NCI-H446 (cell line): ENCODE measurements at regions not wholly inside any gene's neighbourhood (a gene's known extent, or its start where the extent isn't known, plus 50 kb on each side); places are given as distances from the start of the nearest gene placed in this dataset.

ENCODE experiments used
- DNase-seq, 2 experiments: peaks; one replicate each; lab custom pipeline; 2025; lab: John Stamatoyannopoulos, UW

DNA sequence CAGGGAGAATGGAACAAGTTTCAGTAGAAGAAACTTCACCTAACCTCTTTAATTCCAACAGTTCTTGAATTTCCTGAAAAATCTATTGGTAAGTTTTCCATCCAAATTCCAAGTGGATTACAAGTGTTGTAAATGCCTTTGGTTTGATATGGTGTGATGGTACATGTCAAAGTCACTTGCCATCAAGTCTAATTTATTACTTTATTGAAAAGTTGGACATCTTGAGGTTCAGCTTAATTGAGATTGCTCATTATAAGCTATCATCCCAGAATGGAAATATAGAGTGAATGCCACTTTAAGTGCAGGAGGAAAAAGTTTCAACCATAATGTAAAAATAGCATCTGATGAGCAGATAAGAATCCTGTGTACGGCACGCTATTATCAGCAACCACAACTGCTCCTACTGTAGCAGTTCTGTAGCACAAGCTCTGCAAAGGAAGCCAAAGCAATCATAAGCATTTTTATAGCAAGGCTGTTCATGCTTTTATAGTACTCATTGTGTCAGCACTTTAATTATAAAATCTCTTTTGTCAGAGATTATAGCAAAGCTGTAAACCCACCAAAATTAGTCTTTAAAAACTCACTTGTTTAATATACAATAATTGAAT, 991.8 kb upstream of the PHF14 start:
- no peak for DNase-seq

DNA sequence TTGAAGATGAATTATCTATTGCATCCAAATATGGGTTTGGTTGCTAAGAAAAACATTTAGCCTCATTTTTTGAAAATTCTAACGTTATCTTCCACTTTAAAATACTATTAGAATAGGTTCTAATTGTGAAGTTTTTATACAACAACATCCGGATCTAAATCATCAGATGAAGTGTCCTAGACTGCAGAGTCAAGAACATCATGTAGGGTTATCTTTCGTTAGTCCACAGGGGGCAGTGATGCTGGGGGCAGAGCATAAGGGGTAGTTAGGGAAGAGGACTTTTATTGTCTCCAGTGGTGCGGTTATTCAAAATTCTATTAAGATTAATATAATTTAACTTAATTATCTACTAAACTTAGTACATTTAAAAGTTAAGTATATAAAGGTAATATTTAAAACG, 990.6 kb upstream of the PHF14 start:
- DNase-seq: no peak

DNA sequence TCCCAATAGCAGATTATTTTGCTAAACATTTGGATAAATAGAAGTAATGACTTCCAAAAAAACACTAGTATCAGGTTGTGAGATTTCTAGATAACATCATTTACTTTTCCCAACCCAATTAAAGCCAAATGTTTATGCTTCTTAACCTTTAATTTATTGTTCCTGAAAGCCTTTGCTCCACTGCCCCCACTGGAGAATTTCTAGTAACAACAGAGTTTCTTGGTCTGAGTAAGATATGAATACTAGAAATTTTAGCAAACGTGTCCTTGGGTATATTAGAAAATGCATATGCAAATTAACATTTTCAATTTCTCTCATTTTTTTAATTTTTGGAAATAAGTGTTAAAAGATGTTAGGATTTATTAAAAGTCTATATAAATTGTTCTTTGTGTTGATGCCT, 958.0 kb upstream of the PHF14 start:
- DNase-seq: no peak

DNA sequence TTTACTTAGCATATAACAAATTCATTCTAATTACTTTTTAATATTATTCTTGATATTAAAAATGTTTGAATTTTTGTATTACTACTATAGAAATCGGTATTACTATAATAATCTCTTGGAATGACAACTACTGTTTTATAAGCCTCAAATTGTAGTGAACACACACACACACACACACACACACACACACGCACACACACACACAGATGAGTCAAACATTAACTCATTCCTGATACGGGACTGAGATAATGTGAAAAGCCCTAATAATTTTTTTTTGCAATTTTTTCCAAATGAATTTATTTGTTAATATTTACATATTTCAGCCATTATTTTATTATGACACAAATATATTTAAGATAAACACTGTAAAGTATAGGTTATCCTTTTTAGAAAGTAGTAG, 951.2 kb upstream of the PHF14 start:
- DNase-seq: no peak

DNA sequence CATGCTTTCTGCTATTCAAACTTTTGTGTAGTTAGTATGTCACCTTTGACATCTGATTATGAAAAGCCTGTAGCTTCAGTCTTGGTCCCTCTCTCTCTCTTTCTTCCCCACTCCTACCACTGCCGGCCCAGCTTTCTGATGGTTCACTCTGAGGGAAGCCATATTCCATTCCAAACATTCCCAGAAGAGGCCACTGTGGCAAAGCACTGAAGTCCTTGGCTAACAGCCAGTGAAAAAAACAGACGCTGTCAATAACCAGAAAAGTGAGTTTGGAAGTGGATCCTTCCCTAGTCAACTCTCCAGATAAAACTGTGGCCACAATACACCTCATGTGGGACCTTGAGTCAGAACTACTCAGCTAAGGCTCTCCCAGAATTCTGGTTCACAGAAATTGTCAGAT, 950.7 kb upstream of the PHF14 start:
- peak; percentile 54 to 84 for DNase-seq

DNA sequence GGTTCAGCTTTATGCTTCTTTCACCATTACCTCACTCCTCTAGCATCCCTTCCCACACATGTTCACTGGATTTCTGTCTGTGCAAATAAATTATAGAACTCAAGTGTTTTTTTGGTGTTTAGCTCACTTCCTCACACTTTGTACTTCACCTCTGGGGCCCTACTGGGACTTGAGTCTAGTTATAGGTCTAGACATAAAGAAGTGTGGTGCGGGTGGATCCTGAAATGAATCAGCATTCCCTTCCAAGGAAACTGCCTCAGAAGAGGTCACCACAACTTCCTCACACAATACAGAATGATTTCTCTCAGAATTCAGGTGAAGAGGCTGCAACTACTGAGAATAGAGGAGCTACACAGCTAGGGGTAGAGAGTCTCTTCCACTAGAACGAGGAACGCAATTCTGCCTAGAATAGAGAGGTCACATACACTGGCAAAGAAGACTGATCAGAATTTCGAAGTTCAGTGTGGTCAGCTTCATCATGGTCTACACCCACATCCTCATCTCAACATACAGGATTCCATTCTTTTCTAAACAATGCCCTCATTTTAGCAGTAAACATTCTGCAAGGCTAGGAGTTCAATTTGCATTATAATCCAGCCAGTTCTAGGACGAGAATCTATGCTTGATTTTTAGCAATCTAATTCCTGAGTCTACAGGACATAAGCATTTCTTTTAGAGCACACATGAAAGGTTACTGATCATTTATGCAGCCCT, 938.7 kb upstream of the PHF14 start:
- no peak for DNase-seq

DNA sequence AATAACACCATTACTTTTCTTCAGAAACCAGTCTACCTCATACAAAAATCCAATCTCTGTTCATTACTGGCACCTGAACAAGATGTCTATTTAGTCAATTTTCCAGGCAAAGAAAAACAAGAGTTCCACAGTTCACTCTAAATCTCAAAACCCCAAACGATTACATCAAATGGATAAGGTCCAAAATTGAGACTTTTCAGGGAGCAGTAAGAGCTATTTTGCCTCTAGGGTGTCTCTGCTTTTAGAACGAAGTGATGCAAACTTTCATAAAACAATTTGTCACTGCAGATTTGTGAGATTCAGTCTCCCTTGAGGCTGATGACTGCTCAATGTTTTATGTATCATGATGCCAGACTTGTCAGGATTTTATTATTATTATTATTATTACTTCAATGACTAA, 937.0 kb upstream of the PHF14 start:
- no peak for DNase-seq

DNA sequence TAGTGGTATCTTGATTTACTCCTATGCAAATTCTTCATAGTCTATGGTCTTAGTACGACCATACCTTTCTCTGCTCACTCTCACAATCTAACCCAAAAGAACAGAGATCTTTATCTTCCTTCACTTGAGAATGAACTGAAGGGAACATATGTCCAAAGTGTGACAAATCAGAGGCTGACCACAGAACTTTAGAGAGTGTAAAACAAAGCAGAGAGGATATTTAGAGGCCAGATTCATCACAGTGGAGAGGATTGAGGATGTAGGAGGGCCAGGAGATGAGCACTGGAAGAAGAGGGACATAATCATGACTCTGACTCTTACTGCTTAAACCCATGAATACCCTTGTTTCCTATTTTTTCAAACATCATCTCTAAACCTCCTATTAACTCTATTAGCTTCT, 935.3 kb upstream of the PHF14 start:
- DNase-seq: no peak

DNA sequence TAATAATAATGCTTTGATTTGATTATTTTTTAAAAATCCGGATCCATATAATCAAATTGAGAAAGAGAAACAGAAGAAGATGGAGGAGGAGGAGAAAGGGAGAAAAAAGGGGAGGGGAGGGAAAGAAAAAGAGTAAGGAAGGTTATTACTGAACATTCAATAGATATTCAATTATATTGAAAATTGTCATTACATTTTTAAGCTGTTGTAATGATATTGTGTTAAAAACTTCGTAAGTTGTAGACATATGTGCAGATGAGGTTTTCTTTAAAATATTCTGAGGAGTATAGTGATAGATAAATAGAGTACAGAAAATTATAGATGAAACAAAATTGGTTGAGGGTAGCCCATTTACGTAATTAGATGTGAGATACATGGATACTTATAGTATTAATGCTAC, 933.0 kb upstream of the PHF14 start:
- DNase-seq: no peak

DNA sequence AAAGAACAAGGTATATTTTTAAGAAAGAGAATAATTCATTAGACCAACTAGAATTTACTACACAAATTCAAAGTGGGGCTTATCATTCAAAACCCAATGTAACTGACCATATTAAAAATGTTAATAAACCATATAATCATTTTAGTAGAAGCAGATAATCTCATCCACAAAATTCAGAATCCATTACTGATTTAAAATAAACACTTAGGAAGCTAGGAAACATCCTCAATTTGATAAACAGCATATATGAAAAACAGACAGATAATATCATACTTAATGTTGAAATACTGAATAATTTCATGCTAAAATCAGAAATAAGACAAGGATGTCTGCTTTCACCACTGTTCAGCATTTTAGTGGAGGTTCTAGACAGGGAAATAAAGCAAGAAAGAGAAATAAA, 902.8 kb upstream of the PHF14 start:
- DNase-seq: no peak

DNA sequence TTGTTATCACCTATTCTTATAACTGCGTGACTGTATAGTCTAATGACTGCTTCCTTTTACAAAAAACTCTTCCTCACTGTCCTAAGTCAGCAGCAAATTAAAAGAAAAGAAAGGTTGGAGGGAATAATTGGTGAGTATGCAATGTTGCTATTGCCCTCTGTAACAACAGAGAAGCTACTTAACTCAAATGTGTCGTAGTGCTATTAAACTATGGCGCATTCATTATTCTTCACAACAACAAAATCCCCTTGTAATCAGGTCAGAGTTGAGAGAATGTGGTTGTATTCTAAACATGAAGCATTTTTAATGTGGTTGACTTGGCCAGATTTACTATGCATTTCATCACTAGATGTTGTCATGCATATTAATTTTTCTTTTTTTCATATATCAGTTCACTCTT, 897.8 kb upstream of the PHF14 start:
- DNase-seq: no peak

DNA sequence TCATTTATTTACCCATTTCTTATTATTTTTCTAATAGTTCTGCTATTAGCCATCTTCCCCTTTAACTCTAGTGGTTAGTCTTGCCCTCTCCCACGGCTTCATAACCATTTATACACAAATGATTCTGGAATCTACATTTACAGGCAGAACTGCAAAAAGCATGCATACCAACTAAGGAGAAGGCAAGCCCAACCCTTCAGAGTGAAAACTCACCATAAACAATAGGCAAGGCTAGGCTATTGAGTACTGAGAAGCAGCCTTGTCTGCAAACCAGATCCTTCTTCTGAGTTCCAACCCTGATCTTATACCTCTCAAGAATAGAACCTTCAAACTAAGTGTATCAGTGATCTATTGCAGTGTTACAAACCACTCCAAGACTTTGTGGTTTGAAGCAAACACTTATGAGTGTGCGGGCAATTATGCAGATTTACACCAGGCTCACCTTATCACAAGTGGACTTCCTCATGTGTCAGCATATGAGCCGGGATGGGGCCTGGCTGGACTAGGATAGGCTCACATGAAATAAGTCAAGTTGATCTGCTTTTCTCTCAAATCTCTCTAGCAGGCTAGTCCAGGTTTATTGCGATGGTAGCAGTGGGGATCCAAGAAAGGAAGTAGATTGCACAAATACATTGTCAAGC, 896.9 kb upstream of the PHF14 start:
- DNase-seq: no peak

DNA sequence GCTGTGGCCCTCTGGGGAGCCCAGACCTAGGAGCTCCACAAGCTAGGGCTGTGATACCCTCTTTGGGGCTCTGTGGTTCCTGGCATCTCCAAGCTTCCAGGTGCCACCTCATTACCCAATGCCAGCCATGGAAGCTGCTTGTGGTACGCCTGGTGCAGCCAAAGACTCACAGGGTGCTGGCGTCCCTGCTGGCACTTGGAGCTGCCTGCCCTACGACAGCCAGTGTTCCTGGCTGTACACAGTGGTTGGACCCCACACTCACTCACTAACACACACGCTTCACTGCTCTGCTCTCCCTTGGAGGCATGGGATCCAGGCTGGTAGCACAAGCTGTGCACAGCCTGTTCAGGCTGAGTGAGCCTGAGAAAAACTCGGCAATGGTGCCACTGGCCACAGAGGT, 894.1 kb upstream of the PHF14 start:
- DNase-seq: peak in 1 of 2 experiments; percentile 57

DNA sequence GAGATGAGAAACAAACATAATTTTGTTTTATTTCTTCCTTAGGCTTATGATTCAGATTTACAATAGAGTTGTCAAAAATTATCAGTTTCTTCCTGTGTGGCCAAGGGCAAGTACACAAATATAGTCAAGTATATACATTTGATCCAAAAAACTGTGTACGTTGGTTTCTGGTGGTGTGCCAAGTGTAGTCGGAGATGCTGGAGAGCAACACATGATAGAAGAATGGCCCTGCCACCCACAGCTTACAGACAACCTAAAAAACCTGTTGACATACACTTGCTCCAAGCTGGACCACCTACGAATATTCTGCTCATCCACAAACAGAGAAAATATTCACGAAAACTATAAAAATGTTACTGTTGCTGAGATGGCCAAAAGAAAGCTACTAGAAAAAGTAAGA, 890.8 kb upstream of the PHF14 start:
- DNase-seq: no peak

DNA sequence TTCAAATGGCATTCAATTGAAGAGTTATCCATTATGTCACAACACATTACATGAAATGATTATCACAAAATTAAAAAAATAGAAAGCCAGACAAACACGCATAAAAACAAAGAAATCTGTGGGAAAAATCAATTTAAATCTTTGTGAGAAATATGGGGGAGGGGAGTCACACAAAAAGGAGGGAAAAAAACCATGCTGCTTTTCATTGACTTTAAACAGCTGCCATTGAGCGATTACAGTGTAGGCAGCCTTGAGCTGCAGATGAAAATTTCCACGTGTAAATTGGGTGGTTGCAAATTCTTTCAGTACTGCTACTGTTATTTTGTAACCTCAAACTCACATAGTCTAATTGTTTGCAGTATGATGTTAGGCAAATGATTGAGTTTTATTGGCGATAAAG, 889.9 kb upstream of the PHF14 start:
- DNase-seq: no peak

DNA sequence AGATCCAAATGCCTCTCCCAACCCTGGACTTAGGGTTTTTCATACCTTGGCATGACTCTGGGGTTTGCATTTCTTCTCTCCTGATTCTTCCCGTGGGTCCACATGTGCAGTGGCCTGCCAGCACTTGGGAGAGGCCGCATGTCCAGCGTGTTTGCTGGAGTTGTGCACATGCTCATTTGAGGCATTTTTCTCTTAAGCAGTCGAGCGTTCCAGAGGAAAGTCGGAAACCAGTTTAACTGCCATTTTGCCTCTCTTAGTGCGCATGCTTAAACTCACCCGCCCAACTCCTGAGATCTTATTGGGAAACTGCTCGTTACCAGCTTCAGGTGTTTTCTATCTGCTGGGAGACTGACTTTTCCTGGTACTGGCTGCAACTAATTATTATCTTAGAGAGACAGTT, 888.4 kb upstream of the PHF14 start:
- no peak for DNase-seq

DNA sequence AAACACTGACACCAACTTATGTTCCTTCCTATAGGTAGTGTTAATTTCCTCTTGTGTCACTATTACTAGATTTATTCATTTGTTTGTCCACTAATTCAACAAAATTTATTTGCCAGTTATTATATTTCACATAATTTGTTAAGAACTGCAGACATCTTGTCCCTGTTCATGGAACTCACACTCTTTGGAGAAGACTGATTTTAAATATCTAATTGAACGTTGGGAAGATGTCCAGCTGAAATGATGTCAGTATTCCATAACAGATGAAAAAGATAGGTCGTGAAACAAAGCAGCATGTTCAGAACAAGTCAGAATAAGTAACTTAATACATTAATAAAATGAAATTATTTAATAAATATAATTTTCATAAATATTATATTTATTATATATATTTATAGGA, 873.1 kb upstream of the PHF14 start:
- no peak for DNase-seq

DNA sequence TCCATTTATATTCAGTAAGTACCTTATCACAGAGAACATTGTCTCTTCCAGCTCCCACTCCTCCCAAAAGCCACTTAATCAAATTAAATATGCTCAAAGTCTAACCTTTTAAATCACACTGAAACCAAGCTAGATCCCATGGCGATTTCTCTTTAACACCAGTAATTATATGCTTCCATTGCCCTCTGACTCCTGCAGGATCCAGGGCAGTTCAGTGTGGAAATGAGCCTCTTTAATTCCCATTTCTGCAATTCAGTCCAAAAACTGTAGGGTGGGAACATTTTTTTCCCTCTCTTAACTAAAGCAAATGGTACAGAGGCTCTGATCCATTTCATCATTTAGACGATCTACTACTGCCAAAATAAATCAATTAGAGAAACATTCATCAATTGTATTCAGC, 872.3 kb upstream of the PHF14 start:
- DNase-seq: no peak

DNA sequence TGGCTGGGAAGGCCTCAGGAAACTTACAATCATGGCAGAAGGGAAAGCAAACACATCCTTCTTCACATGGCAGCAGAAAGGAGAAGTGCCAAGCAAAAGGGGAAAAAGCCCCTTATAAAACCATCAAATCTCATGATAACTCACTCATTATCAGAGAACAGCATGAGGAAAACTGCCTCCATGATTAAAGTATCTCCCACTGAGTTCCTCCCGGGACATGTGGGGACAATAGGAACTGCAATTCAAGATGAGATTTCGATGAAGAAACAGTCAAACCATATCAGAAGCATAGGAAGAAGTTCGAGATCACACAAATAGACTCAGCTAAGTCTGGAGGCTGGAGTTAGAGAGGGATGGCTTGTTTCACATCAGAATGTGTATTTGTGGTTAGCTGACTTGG, 869.4 kb upstream of the PHF14 start:
- DNase-seq: no peak

DNA sequence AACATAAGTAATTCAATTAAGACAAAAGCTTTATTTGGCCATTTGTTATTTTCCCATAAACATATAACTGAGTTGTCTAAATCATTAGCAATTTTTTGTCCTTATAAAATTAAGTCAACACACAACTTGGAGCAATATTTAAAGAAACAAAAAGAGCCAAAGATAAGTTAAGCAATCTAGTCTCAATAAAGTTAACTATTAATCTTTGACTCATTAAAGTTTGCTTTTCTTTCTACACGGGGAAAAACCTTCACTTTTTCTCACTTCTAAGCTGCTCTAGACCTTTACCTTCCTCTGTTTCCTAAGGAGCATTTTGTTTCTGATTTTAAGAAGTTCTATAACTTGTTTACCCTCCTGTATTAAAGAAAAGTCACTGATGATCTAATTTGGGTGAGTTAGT, 867.1 kb upstream of the PHF14 start:
- no peak for DNase-seq

DNA sequence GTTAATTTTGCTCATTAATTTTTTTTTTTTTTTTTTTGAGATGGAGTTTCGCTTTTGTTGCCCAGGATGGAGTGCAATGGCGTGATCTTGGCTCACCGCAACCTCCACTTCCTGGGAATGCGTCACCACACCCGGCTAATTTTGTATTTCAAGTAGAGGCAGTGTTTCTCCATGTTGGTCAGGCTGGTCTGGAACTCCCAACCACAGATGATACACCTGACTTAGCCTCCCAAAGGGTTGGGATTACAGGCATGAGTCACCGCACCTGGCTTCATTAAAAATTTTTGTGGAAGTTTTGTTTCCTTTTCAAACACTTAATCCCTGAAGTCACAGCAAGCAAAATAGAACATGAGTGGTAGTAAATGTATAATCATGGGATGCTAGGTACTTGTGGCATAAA, 857.2 kb upstream of the PHF14 start:
- no peak for DNase-seq

DNA sequence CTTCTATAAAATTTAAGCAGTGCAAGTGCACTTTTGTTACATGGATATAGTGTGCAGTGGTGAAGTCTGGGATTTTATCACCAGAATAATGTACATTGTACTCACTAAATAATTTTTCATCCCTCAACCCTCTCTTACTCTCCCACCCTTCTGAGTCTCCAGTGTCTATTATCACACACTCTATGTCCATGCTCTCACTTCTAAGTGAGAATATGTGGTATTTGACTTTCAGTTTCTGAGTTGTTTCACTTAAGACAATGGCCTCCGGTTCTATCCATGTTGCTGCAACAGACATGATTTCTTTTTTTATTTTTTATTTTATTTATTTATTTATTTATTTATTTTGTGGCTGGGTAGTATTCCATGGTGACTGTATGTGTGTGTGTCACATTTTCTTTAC, 855.9 kb upstream of the PHF14 start:
- no peak for DNase-seq

DNA sequence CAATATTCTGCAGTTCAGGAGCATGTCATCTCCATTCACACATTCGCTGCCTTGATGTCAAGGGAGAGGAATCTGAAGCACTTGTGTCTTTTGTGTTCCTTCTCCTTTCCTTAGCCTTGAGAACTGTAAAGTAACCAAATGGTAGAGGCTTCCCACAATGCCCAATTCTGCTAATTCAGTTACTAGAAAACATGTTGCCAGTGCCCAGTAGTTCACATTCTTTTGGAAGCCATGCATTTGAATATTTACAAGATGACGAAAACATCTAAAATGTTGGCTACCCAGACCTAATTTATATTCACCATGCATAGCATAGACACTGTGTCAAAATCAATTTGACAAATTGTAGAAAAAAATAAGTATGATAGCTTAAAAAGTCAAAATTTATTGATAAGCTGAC, 852.7 kb upstream of the PHF14 start:
- DNase-seq: no peak

DNA sequence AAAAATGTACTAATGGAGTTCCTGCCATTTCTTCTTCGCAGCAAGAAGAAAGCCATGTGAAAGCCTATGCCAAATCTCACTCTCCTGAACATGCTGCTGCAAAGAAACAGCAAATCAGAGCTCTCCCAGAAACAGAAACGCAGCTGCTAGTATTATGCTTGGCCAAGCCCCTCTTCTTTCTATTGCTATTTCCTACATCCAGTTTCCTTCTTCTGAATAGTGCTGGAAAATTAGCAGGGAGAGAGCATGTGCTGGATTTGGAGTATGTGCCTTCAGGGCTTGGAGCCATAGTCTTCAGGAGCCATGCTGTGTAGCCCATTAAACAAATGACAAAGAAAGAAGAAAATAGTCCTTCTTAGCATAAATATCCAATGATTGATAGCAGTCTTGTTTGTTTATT, 852.0 kb upstream of the PHF14 start:
- peak; percentile 34 to 72 for DNase-seq
